ENCODE measurements at regions not wholly inside any gene's neighbourhood (a gene's known extent, or its start where the extent isn't known, plus 50 kb on each side); places are given as distances from the start of the nearest gene placed in this dataset.
"Not testable (repeated sequence)": the region's sequence is repeated elsewhere in the genome, so short reads cannot be mapped to it uniquely, and the experiment has no call there.

- no peaks in the 10 kb centered on the region for H3K27me3 ChIP-seq
- no peak for DNase-seq
Measured at GRCh38 chr7:41445432-41445831, 257.5 kb downstream of the INHBA start.

DNA sequence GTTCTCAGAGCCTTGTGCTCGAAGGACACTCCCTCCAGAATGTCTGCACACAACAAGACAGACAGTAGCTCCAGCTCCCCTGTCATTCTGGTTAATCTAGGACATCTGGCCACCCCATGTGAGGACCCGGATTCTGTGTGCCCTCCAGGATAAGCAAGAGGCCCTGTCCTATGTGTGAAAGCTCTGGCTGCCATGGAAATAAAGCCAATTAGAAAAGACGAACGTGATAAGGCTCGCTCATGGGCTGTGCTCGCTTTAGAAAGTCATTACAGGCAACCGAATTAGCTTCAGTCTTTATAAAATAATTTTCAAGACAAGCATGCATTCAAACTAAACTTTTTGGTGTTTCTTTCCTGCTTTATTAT lies 263.4 kb downstream of the INHBA start:
- H3K9me3 ChIP-seq = no peaks in the 10 kb centered on the region
- no peak overlapping the region for H3K4me3 ChIP-seq (ENCODE audit: low read depth, low read length)
- H3K27me3 ChIP-seq = no peaks in the 10 kb centered on the region
- TF ChIP-seq, protein P1, sequence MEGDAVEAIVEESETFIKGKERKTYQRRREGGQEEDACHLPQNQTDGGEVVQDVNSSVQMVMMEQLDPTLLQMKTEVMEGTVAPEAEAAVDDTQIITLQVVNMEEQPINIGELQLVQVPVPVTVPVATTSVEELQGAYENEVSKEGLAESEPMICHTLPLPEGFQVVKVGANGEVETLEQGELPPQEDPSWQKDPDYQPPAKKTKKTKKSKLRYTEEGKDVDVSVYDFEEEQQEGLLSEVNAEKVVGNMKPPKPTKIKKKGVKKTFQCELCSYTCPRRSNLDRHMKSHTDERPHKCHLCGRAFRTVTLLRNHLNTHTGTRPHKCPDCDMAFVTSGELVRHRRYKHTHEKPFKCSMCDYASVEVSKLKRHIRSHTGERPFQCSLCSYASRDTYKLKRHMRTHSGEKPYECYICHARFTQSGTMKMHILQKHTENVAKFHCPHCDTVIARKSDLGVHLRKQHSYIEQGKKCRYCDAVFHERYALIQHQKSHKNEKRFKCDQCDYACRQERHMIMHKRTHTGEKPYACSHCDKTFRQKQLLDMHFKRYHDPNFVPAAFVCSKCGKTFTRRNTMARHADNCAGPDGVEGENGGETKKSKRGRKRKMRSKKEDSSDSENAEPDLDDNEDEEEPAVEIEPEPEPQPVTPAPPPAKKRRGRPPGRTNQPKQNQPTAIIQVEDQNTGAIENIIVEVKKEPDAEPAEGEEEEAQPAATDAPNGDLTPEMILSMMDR (IDR thresholded peaks at IDR 0.05; ENCODE audit: low read depth, low read length) = no peak
- H3K4me1 ChIP-seq = no peaks in the 10 kb centered on the region
- no peaks in the 10 kb centered on the region for H3K36me3 ChIP-seq
- DNase-seq = no peak

More at GRCh38 chr7:41445432-41445831, 257.5 kb downstream of the INHBA start:
- Histone ChIP-seq H3K4me3 (ENCODE audit: low read depth, low read length) (no peak overlapping the region), H3K9me3 (no peaks in the 10 kb centered on the region), H3K4me1 (no peaks in the 10 kb centered on the region), H3K36me3 (no peaks in the 10 kb centered on the region)
- TF ChIP-seq, protein P1 (IDR thresholded peaks at IDR 0.05; ENCODE audit: low read depth, low read length) = no peak

GRCh38 chr7:41438705-41439514 lies 264.0 kb downstream of the INHBA start:
- no peak for DNase-seq
- H3K36me3 ChIP-seq = no peaks in the 10 kb centered on the region
- no peak overlapping the region for H3K4me3 ChIP-seq (ENCODE audit: low read depth, low read length)
- no peaks in the 10 kb centered on the region for H3K9me3 ChIP-seq
- TF ChIP-seq, protein P1 (IDR thresholded peaks at IDR 0.05; ENCODE audit: low read depth, low read length) = no peak
- no peaks in the 10 kb centered on the region for H3K4me1 ChIP-seq
- H3K27me3 ChIP-seq = no peaks in the 10 kb centered on the region

DNA sequence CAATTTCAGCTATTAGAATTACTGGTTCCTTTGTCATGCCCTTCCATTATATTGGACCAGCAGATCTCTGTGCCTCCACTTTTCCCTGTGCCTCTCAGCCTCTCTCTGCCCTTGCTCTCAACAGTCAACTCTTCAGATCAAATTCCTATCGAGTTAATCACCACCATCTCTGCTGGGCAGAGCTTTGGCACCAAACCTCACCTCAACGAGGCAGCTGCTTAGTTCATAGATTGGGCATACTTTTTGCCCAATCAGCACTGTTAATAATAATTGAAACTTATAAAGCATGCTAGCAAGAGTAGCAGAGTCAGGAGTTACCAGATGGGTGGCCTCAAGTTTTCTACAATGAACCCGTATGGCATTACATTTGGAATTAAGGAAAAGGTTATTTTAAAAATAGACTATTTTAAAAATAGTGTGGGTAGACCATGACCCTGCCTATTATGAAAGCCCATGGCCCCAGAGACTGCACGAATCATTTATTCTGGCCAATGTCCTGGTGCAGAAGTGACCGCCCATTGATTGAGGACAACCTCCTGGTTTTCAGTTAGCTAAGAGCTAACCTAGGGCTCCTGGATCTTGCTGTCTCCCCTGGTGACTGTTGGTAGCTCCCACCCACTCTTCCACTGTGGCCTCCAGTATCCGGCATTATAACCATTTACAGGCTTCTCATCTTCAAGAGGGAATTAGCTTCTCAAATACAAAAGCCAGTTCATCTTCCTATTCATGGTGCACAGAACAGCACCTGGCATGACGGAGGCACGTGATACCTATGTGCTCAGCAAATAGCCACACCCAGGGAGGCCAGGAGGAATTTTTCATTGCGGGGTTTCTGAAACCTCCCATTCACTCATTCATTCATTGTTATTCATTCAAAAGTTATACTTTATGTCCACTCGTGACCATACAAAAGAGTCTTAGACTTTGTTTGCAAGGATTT lies 265.4 kb downstream of the INHBA start:
- no peaks in the 10 kb centered on the region for H3K36me3 ChIP-seq

GRCh38 chr7:41436139-41436538 lies 266.8 kb downstream of the INHBA start:
- Histone ChIP-seq H3K27me3 (no peaks in the 10 kb centered on the region), H3K4me3 (ENCODE audit: low read depth, low read length) (no peak overlapping the region), H3K4me1 (no peaks in the 10 kb centered on the region), H3K9me3 (no peaks in the 10 kb centered on the region), H3K36me3 (no peaks in the 10 kb centered on the region)
- TF ChIP-seq, protein P1 (IDR thresholded peaks at IDR 0.05; ENCODE audit: low read depth, low read length) = no peak
- no peak for DNase-seq

More for the DNA sequence above, 265.4 kb downstream of the INHBA start:
- Histone ChIP-seq H3K9me3 (no peaks in the 10 kb centered on the region), H3K27me3 (no peaks in the 10 kb centered on the region), H3K4me1 (no peaks in the 10 kb centered on the region), H3K4me3 (ENCODE audit: low read depth, low read length) (no peak overlapping the region)
- TF ChIP-seq, protein P1 (IDR thresholded peaks at IDR 0.05; ENCODE audit: low read depth, low read length) = no peak
- DNase-seq = no peak

DNA sequence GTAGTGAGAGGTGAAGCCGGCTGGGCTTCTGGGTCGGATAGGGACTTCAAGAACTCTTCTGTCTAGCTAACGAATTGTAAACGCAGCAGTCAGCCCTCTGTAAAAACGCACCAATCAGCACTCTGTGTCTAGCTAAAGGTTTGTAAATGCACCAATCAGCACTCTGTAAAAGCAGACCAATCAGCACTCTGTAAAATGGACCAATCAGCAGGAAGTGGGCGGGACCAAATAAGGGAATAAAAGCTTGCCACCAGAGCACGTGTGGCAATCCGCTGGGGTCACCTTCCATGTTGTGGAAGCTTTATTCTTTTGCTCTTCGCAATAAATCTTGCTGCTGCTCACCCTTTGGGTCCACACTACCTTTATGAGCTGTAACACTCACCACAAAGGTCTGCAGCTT lies 267.9 kb downstream of the INHBA start:
- H3K9me3 ChIP-seq; H3K27me3 ChIP-seq; H3K4me3 ChIP-seq (ENCODE audit: low read depth, low read length); DNase-seq; H3K4me1 ChIP-seq; H3K36me3 ChIP-seq: not testable (repeated sequence)
